ENCODE measurements at regions not wholly inside any gene's neighbourhood (a gene's known extent, or its start where the extent isn't known, plus 50 kb on each side); places are given as distances from the start of the nearest gene placed in this dataset.

DNA sequence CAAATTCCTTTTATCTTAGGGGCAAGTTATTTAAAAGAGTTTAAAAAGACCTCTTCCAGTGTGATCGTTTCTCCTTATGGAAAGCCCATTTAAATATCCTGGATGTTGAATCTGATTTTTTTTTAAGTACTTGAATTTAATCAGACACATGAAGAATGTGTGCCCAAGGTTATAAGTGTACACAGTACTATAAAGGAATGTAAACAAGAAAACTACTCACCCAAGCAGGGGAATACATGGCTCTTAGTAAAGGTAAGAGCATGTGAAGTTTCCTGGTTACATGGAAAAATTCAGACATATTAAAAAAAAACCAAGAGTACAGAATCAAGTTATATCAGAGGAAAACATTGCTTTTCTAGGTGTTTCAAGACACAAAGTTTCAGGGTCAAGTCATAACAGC, 546.9 kb downstream of the MATN1 start:
- TF ChIP-seq, protein P1, sequence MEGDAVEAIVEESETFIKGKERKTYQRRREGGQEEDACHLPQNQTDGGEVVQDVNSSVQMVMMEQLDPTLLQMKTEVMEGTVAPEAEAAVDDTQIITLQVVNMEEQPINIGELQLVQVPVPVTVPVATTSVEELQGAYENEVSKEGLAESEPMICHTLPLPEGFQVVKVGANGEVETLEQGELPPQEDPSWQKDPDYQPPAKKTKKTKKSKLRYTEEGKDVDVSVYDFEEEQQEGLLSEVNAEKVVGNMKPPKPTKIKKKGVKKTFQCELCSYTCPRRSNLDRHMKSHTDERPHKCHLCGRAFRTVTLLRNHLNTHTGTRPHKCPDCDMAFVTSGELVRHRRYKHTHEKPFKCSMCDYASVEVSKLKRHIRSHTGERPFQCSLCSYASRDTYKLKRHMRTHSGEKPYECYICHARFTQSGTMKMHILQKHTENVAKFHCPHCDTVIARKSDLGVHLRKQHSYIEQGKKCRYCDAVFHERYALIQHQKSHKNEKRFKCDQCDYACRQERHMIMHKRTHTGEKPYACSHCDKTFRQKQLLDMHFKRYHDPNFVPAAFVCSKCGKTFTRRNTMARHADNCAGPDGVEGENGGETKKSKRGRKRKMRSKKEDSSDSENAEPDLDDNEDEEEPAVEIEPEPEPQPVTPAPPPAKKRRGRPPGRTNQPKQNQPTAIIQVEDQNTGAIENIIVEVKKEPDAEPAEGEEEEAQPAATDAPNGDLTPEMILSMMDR (optimal IDR thresholded peaks at IDR 0.05 in 1 of 3, IDR thresholded peaks at IDR 0.05 in 1 of 3, conservative IDR thresholded peaks at IDR 0.05 in 1 of 3; ENCODE audit: extremely low read depth in 1 of 3, insufficient read depth in 2 of 3, low read length in 3 of 3) = no peak
- no peak for TF ChIP-seq EZH2 (IDR thresholded peaks at IDR 0.05; ENCODE audit: low read length)

All from keratinocyte (primary cell).